HG03280 (cell line): ENCODE measurements at regions not wholly inside any gene's neighbourhood (a gene's known extent, or its start where the extent isn't known, plus 50 kb on each side); places are given as distances from the start of the nearest gene placed in this dataset.

ENCODE experiments used
- ATAC-seq: cut with Tn5 transposase; IDR thresholded peaks from one replicate; pipeline ENCODE4 v1.9.1; 2021; ENCODE audit warnings: mild to moderate bottlenecking, moderate library complexity; ENCODE audit not compliant: unreplicated experiment

- ATAC-seq: no peak
Observed at GRCh38 chr4:124483048-124483906, 229.3 kb downstream of the ANKRD50 start.

DNA sequence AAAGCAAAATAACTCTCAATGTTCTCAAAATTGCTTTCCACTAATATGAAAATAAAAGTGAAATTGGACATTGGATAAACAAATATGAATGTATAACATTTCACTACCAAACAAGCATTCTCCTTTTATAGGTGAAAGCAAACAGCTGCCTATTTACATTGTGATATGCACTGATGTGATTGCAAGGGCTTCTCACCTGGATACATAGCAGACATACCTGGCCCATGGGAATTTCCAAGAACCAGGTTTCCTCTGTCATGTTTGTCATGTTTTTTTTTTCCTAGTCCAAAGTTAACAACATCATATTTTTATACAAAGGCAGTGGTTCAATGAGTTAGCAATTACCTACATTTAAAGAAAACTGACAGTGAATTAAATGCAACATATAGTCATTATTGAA, 228.5 kb downstream of the ANKRD50 start:
- ATAC-seq: no peak

DNA sequence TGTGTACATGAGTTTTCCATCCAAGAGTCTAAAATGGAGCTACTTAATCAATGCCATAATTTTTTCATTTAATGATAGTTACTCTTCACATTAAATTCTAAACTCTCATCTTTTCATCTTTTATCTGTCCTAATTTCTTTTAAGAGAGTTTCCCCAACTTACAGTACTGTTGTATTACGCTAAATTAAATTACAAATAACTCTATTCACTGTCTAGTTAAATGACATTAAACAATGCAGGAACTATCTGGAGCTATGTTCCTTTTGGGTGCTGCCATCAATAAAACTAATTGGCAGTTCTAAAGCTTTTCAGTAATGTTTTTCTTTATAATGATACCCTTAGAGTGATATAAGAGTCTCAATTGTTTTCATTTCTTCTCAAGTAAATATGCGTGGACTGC, 227.6 kb downstream of the ANKRD50 start:
- no peak for ATAC-seq

GRCh38 chr4:124486423-124486822, 226.1 kb downstream of the ANKRD50 start:
- no peak for ATAC-seq

GRCh38 chr4:124487651-124488050, 224.9 kb downstream of the ANKRD50 start:
- no peak for ATAC-seq

GRCh38 chr4:124491361-124492145, 221.0 kb downstream of the ANKRD50 start:
- ATAC-seq: no peak

GRCh38 chr4:124499261-124499660, 213.3 kb downstream of the ANKRD50 start:
- no peak for ATAC-seq

DNA sequence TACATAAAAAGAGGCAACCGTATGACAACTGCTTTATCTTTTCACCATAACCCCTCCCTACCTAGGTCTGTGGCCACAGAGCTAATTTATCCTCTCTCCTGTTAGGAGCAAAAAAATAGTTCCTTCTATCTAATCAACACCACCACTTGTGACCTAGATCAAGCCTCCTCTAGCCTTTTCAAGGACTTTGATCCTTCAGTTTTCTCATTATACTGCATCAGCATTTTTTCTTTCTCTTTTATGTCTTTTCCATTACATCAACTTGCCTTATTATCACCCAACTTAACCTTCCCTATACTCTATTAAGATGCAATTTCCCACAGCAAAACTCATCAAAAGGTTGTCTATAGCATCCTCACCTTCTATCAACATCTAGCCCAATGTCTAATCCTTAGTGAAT, 211.0 kb downstream of the ANKRD50 start:
- ATAC-seq: no peak

- no peak for ATAC-seq
Observed at GRCh38 chr4:124504431-124504830, 208.1 kb downstream of the ANKRD50 start.

- no peak for ATAC-seq
Observed at GRCh38 chr4:124505211-124505610, 207.3 kb downstream of the ANKRD50 start.

DNA sequence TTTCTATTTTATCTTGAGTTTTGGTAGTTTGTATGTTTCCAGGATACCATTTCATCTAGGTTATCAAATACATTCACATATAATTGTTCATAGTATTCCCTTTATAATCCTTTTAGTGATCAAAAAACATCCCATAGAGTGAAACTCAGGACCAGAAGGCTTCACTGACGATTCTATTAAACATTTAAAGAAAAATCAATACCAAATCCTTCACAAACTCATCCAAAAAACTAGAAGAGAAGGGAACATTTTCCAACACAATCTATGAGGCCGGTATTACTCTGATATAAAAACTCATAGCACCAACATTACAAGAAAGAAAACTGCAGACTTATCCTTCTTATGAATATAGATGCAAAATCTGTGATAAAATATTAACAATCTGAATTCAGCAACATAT, 203.4 kb downstream of the ANKRD50 start:
- ATAC-seq: no peak

DNA sequence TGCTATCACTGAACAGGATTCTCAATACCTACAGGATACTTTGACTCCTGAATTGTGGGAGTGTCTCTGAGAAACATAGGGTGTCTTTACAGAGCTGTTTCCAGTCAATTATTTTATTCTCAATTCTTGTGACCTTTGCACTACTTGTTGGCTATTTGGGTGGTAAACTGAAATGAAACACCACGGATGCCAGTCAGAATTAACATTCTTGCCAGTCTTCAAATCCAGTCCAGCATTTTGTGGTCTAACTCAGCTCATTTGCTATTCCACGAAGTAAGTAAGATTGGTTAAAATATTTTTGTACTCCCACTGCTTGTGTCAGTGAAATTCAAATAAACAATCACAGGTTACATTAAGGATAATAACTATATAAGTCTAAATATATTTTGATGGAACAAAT, 197.9 kb downstream of the ANKRD50 start:
- ATAC-seq: no peak

GRCh38 chr4:124515591-124515990, 196.9 kb downstream of the ANKRD50 start:
- no peak for ATAC-seq

- ATAC-seq: no peak
Observed at GRCh38 chr4:124519196-124519595, 193.3 kb downstream of the ANKRD50 start.

- no peak for ATAC-seq
Observed at GRCh38 chr4:124523816-124524215, 188.7 kb downstream of the ANKRD50 start.

GRCh38 chr4:124525524-124525923, 187.0 kb downstream of the ANKRD50 start:
- no peak for ATAC-seq

DNA sequence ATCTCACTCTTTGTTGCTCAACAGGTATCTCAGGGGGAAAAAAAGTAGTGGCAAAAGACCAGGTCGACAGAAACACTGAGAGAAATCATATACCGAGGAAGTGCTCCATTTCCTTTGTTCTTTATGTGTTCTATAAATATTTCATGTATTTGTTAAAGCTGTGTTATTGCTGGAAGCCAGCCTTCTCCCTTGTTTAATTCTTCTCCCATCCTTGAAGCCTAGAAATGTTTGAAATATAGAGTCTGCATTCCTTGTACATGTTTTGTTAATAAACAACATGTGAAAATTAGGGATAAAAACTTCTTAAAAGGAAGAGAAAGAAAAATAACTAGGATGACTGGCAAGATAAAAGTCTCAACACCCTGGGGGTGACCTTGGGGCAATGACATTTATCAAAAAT, 186.2 kb downstream of the ANKRD50 start:
- ATAC-seq: no peak

DNA sequence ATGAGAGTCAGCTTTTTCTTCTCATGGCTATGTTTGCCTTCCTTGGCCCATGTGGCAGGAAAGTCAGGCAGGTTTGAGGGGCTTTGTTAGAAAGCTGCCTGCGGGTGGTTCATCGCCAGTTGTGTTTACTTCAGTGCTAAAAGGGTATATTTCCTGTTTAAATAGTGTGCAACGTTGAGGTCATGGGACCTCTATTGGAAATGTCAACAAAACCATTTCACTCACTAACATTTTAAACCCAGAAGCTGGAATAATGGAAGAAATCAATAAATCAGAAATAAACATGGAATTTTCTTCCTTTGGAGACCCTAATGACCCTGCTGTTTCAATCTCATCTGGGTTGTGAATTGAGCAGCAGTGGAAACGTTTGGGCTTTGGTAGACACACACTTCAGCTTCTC, 185.8 kb downstream of the ANKRD50 start:
- no peak for ATAC-seq

DNA sequence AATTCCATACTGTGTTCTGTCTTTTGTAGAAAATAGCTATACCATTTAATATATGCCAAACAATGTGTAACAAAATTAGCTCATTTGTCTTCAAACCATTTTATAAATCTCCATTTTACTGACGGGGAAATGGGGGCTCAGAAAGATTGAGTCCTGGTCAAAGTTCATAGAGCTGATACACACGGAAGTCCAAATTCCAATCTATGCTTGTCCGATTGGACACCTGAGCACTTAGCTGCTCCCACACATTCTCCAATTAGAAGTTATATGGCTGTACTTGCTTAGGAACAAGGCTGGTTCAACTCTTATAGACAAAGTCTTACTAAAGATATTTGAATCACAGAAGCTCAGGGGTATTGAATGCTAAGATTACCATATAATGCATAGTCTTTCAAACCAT, 185.2 kb downstream of the ANKRD50 start:
- ATAC-seq: no peak

- ATAC-seq: no peak
Observed at GRCh38 chr4:124529131-124529530, 183.4 kb downstream of the ANKRD50 start.

GRCh38 chr4:124530464-124531077, 182.0 kb downstream of the ANKRD50 start:
- no peak for ATAC-seq

GRCh38 chr4:124534131-124534530, 178.4 kb downstream of the ANKRD50 start:
- ATAC-seq: no peak
